Fibroblast of the aortic adventitia (primary cell): ENCODE measurements at regions not wholly inside any gene's neighbourhood (a gene's known extent, or its start where the extent isn't known, plus 50 kb on each side); places are given as distances from the start of the nearest gene placed in this dataset.

ENCODE experiments used
- DNase-seq: peaks from one replicate; pipeline ENCODE4 v3.0.0-alpha.2; 2010; ENCODE audit warnings: low read depth
- H3K4me3 ChIP-seq: 2 replicates; pipeline ENCODE4 v1.5.1; 2011; ENCODE audit warnings: low read depth, mild to moderate bottlenecking, control low read depth, low read length, moderate library complexity
- CTCF ChIP-seq: IDR thresholded peaks from 2 replicates; pipeline ENCODE4 v1.5.1; 2011; ENCODE audit warnings: mild to moderate bottlenecking, low read length, control low read depth, inconsistent platforms; ENCODE audit not compliant: insufficient read depth

DNA sequence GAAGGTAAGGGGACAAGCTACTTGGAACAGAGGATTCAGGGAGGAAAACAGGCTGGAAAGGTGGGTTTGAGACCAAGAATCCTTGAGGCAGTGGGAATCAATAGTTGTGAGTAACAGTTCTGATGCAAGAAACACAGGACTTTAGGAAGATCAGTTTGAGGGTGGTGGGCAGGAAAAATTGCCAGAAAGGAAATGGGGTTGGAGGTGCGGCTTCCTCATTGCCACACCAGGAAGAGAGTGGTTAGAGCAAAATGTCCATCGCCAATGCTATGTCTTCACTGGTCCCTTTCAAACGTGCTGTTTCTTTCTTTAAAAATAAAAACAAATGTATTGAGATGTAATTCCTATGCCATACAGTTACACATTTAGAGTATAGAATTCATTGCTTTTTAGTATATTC lies 57.1 kb upstream of the NOCT start:
- H3K4me3 ChIP-seq = no peak overlapping the region
- no peak for TF ChIP-seq CTCF
- DNase-seq = no peak

GRCh38 chr4:138957302-138957701 lies 58.3 kb upstream of the NOCT start:
- no peak for DNase-seq
- TF ChIP-seq CTCF = no peak

GRCh38 chr4:138954428-138954827 lies 61.2 kb upstream of the NOCT start:
- TF ChIP-seq CTCF = no peak
- H3K4me3 ChIP-seq = no peak overlapping the region

More at GRCh38 chr4:138957302-138957701, 58.3 kb upstream of the NOCT start:
- H3K4me3 ChIP-seq = no peak overlapping the region

GRCh38 chr4:138953961-138954371 lies 61.6 kb upstream of the NOCT start:
- TF ChIP-seq CTCF = no peak
- DNase-seq = peak; percentile 95
- H3K4me3 ChIP-seq = no peak overlapping the region

More at GRCh38 chr4:138954428-138954827, 61.2 kb upstream of the NOCT start:
- no peak for DNase-seq

DNA sequence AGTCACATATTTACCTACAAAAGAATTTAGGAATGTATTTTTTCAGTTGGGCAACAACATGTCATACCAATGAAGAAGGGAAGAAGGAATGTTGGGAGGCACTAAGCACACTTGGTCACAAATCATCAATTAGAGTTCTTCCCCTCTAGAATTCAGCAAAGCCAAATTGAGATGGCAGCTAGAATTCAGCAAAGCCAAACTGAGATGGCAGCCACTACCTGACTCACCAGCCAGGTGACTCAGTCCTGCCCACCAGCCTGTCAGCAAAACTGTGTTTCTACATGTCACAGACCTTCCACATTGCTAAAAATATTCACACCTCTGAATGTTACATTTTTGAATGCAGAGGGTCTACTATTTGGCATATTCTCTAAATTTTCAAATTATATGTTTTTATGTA lies 63.2 kb upstream of the NOCT start:
- no peak for DNase-seq
- no peak overlapping the region for H3K4me3 ChIP-seq
- TF ChIP-seq CTCF = no peak

DNA sequence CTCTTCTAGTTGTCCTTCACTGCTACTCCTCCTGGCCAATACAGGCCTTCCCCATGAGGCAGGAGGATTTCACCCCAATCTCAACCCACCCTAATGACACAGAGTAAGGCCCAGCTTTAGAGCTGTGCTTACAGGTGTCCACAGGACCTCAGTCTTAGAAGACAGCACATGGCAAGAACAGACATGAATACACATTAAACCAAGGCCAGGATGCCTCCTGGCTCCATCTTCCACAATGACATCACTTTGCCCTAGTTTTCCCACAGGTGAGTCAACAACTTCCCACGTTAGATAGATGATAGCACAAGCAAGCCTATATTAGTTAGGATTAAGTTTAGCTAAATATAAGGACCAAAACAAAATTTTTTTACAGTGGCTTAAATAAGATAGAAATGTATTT lies 63.8 kb upstream of the NOCT start:
- no peak overlapping the region for H3K4me3 ChIP-seq
- TF ChIP-seq CTCF = no peak
- no peak for DNase-seq

DNA sequence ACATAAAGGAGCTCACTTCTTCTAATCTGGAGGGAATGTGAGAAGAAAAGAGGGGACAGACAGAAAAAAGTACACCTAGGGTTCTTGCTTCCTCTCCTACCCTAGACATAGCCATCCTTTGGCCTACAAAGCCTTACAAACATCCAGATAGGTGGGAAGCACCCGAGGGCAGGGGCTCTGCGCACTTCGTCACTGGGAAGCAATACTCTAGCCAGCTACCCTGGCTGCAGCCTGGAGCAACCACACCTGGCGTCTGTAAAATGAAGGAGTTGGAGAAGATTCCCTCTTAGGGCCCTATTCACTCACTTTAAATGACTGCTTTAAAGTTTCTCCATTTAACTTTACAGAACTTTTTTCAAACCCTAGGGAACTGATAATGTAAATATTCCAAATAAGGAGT lies 65.7 kb upstream of the NOCT start:
- no peak overlapping the region for H3K4me3 ChIP-seq
- no peak for TF ChIP-seq CTCF
- no peak for DNase-seq
